Parathyroid adenoma (tissue), 2 donors: ENCODE measurements at regions not wholly inside any gene's neighbourhood (a gene's known extent, or its start where the extent isn't known, plus 50 kb on each side); places are given as distances from the start of the nearest gene placed in this dataset.

Experiments
- H2AFZ ChIP-seq: fragments of 300-600 bp; sonication (generic); one replicate; pipeline ENCODE4 v1.7.0; 2017; ENCODE audit warnings: antibody characterized with exemption, mild to moderate bottlenecking
- H3K27ac ChIP-seq: fragments of 300-600 bp; sonication (generic); one replicate; pipeline ENCODE4 v1.7.0; 2017
- H3K27me3 ChIP-seq: fragments of 300-600 bp; sonication (generic); one replicate; pipeline ENCODE4 v1.7.0; 2017; ENCODE audit warnings: low read length; ENCODE audit not compliant: control insufficient read depth, insufficient read depth
- H3K36me3 ChIP-seq: fragments of 300-600 bp; sonication (generic); one replicate; pipeline ENCODE4 v1.7.0; 2017; ENCODE audit warnings: low read length; ENCODE audit not compliant: control insufficient read depth, insufficient read depth
- H3K4me1 ChIP-seq: fragments of 300-600 bp; sonication (generic); one replicate; pipeline ENCODE4 v1.7.0; 2017; ENCODE audit warnings: control low read depth
- H3K4me2 ChIP-seq: fragments of 300-600 bp; sonication (generic); one replicate; pipeline ENCODE4 v1.7.0; 2017; ENCODE audit warnings: low read length
- H3K4me3 ChIP-seq: fragments of 300-600 bp; sonication (generic); one replicate; pipeline ENCODE4 v1.7.0; 2017; ENCODE audit warnings: low read depth, low read length
- H3K79me2 ChIP-seq: fragments of 300-600 bp; sonication (generic); one replicate; pipeline ENCODE4 v1.7.0; 2017; ENCODE audit warnings: control low read depth
- H3K9ac ChIP-seq: fragments of 300-600 bp; sonication (generic); one replicate; pipeline ENCODE4 v1.7.0; 2017; ENCODE audit warnings: mild to moderate bottlenecking
- H3K9me3 ChIP-seq: fragments of 300-600 bp; sonication (generic); one replicate; pipeline ENCODE4 v1.7.0; 2017; ENCODE audit warnings: low read length; ENCODE audit not compliant: control insufficient read depth
- TF ChIP-seq, protein P1 (sequence below): fragments of 300-600 bp; sonication (generic); IDR thresholded peaks from one replicate; pipeline ENCODE4 v1.7.0; 2017; ENCODE audit warnings: antibody characterized with exemption, mild to moderate bottlenecking
- donor health status: primary hyperparathyroidism.

- no peak overlapping the region for H3K27ac ChIP-seq
- TF ChIP-seq, protein P1, sequence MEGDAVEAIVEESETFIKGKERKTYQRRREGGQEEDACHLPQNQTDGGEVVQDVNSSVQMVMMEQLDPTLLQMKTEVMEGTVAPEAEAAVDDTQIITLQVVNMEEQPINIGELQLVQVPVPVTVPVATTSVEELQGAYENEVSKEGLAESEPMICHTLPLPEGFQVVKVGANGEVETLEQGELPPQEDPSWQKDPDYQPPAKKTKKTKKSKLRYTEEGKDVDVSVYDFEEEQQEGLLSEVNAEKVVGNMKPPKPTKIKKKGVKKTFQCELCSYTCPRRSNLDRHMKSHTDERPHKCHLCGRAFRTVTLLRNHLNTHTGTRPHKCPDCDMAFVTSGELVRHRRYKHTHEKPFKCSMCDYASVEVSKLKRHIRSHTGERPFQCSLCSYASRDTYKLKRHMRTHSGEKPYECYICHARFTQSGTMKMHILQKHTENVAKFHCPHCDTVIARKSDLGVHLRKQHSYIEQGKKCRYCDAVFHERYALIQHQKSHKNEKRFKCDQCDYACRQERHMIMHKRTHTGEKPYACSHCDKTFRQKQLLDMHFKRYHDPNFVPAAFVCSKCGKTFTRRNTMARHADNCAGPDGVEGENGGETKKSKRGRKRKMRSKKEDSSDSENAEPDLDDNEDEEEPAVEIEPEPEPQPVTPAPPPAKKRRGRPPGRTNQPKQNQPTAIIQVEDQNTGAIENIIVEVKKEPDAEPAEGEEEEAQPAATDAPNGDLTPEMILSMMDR = no peak
- no peaks in the 10 kb centered on the region for H3K36me3 ChIP-seq
- H3K9ac ChIP-seq = no peak overlapping the region
- no peaks in the 10 kb centered on the region for H3K4me1 ChIP-seq
- no peak overlapping the region for H2AFZ ChIP-seq
- H3K27me3 ChIP-seq = no peaks in the 10 kb centered on the region
- H3K9me3 ChIP-seq = no peaks in the 10 kb centered on the region
- H3K79me2 ChIP-seq = no peaks in the 10 kb centered on the region
- H3K4me2 ChIP-seq = no peak overlapping the region
- H3K4me3 ChIP-seq = no peak overlapping the region
Measured at GRCh38 chr12:58361056-58361455, 419.7 kb downstream of the ATP23 start.

- Histone ChIP-seq H3K4me1 (no peaks in the 10 kb centered on the region), H3K4me3 (no peak overlapping the region), H3K9me3 (no peaks in the 10 kb centered on the region), H3K79me2 (no peaks in the 10 kb centered on the region), H3K27me3 (no peaks in the 10 kb centered on the region), H3K9ac (no peak overlapping the region), H3K4me2 (no peak overlapping the region), H3K36me3 (no peaks in the 10 kb centered on the region), H3K27ac (no peak overlapping the region), H2AFZ (no peak overlapping the region)
- TF ChIP-seq, protein P1 = no peak
Measured at GRCh38 chr12:58363971-58364370, 422.6 kb downstream of the ATP23 start.

- Histone ChIP-seq H3K9ac (no peak overlapping the region), H3K4me2 (no peak overlapping the region), H3K9me3 (no peaks in the 10 kb centered on the region), H3K27ac (no peak overlapping the region), H3K36me3 (no peaks in the 10 kb centered on the region), H3K79me2 (no peaks in the 10 kb centered on the region), H3K4me3 (no peak overlapping the region), H2AFZ (no peak overlapping the region), H3K4me1 (no peaks in the 10 kb centered on the region), H3K27me3 (no peaks in the 10 kb centered on the region)
- TF ChIP-seq, protein P1 = no peak
Measured at GRCh38 chr12:58364389-58365086, 423.2 kb downstream of the ATP23 start.

DNA sequence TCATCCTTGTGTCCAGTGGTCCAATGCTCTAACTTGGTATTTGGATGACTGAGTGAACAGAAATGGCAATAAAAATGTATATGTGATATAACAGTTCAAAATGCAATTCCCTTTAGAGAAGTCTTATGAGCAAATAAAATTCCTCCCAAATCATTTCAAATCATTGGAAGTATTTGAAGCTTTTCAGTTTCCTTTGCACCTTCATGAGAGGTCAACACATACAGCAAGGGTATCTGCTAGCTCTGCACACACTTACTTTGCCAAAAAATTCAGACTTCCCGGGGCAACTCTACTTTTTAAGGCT, 423.7 kb downstream of the ATP23 start:
- no peak overlapping the region for H2AFZ ChIP-seq
- H3K27ac ChIP-seq = no peak overlapping the region
- no peak overlapping the region for H3K9ac ChIP-seq
- H3K4me3 ChIP-seq = no peak overlapping the region
- no peaks in the 10 kb centered on the region for H3K4me1 ChIP-seq
- H3K9me3 ChIP-seq = no peaks in the 10 kb centered on the region
- H3K4me2 ChIP-seq = no peak overlapping the region
- TF ChIP-seq, protein P1 = no peak
- no peaks in the 10 kb centered on the region for H3K79me2 ChIP-seq
- H3K27me3 ChIP-seq = no peaks in the 10 kb centered on the region
- H3K36me3 ChIP-seq = no peaks in the 10 kb centered on the region

- no peak overlapping the region for H3K27ac ChIP-seq
- no peak overlapping the region for H2AFZ ChIP-seq
- TF ChIP-seq, protein P1 = no peak
- H3K4me3 ChIP-seq = no peak overlapping the region
- no peaks in the 10 kb centered on the region for H3K27me3 ChIP-seq
- no peak overlapping the region for H3K9ac ChIP-seq
- no peak overlapping the region for H3K4me2 ChIP-seq
- no peaks in the 10 kb centered on the region for H3K4me1 ChIP-seq
- no peaks in the 10 kb centered on the region for H3K9me3 ChIP-seq
- H3K36me3 ChIP-seq = no peaks in the 10 kb centered on the region
- no peaks in the 10 kb centered on the region for H3K79me2 ChIP-seq
Measured at GRCh38 chr12:58367041-58367440, 425.7 kb downstream of the ATP23 start.
